ENCODE measurements at regions not wholly inside any gene's neighbourhood (a gene's known extent, or its start where the extent isn't known, plus 50 kb on each side); places are given as distances from the start of the nearest gene placed in this dataset.

DNA sequence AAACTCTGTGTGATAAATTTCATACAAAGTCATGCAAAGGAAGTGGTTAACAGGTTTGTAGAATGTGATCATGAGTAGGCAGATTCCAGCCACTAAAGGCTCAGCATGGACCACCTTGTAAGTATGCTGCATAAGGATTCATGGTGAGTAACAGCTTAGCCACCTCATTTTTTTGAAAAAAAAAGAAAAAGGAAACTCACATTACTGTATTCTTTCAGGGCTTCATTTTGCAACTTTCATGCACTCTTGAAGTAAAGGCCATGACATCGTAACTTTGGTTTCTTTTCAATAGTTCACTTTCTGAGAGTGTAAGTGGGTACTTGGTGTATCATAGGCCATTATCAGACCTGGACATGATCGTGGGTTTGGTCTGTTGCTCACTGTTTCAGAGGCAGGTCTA lies 175.1 kb downstream of the PCSK1 start:
- no peak overlapping the region for H4K8ac ChIP-seq (ENCODE audit: extremely low read depth, insufficient read depth, low read length)
- no peak for FAIRE-seq
- TF ChIP-seq CREB1 (IDR thresholded peaks at IDR 0.05), result no peak
- TF ChIP-seq SP2 (IDR thresholded peaks at IDR 0.05; ENCODE audit: low read length), result no peak
- no peak for TF ChIP-seq PHF8 (conservative IDR thresholded peaks at IDR 0.05; ENCODE audit: low read depth, low read length)
- TF ChIP-seq SUZ12 (IDR thresholded peaks at IDR 0.05; ENCODE audit: low read length), result no peak
- TF ChIP-seq, protein P1, sequence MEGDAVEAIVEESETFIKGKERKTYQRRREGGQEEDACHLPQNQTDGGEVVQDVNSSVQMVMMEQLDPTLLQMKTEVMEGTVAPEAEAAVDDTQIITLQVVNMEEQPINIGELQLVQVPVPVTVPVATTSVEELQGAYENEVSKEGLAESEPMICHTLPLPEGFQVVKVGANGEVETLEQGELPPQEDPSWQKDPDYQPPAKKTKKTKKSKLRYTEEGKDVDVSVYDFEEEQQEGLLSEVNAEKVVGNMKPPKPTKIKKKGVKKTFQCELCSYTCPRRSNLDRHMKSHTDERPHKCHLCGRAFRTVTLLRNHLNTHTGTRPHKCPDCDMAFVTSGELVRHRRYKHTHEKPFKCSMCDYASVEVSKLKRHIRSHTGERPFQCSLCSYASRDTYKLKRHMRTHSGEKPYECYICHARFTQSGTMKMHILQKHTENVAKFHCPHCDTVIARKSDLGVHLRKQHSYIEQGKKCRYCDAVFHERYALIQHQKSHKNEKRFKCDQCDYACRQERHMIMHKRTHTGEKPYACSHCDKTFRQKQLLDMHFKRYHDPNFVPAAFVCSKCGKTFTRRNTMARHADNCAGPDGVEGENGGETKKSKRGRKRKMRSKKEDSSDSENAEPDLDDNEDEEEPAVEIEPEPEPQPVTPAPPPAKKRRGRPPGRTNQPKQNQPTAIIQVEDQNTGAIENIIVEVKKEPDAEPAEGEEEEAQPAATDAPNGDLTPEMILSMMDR (IDR thresholded peaks at IDR 0.05; ENCODE audit: control extremely low read depth in 1 of 3, insufficient read depth in 1 of 3, low read depth in 1 of 3, low read length in 3 of 3), result no peak
- TF ChIP-seq USF2 (IDR thresholded peaks at IDR 0.05; ENCODE audit: low read length), result no peak
- no peak for TF ChIP-seq ASH2L (IDR thresholded peaks at IDR 0.05; ENCODE audit: low read length)
- no peak for TF ChIP-seq FOSL1 (IDR thresholded peaks at IDR 0.05; ENCODE audit: insufficient read depth, low read depth, low read length)
- no peak for TF ChIP-seq EGR1 (IDR thresholded peaks at IDR 0.05; ENCODE audit: borderline replicate concordance, low read depth, low read length)
- TF ChIP-seq MAX (IDR thresholded peaks at IDR 0.05), result no peak
- no peak for TF ChIP-seq POLR2A (IDR thresholded peaks at IDR 0.05; ENCODE audit: control extremely low read depth in 1 of 2, low read depth in 2 of 2, low read length in 2 of 2)
- TF ChIP-seq CBX5 (IDR thresholded peaks at IDR 0.05; ENCODE audit: low read depth, low read length), result no peak

More for the DNA sequence above, 175.1 kb downstream of the PCSK1 start:
- WGBS, 2 experiments (ENCODE audit: extremely low coverage in 1 of 2, insufficient coverage in 1 of 2, insufficient read length in 1 of 2, insufficient replicate concordance in 2 of 2, low coverage in 1 of 2, low lambda C conversion rate in 2 of 2, missing lambda C conversion rate in 1 of 2), result 89% methylated on average over 2 of the region's 2 CpGs; no CpG with 5 or more reads in 1 of the 2 experiments
- DNase-seq (ENCODE audit: low read depth in 1 of 2, low spot score in 2 of 2), result no peak
- Histone ChIP-seq H2BK120ac (replicated peaks; ENCODE audit: low read depth, low read length) (no peak overlapping the region), H2BK15ac (ENCODE audit: low read length) (no peak overlapping the region), H3K27ac (ENCODE audit: low read depth, low read length) (no peak overlapping the region), H2BK20ac (ENCODE audit: low read length) (no peak overlapping the region), H3K9ac (replicated peaks in 1 of 4; ENCODE audit: extremely low read depth in 1 of 4, low read depth in 3 of 4, low read length in 3 of 4) (no peak overlapping the region), H4K5ac (ENCODE audit: insufficient read length, low read depth, low read length) (no peak overlapping the region), H3K14ac (ENCODE audit: insufficient read length) (no peak overlapping the region), H3K79me2 (ENCODE audit: control insufficient read depth in 1 of 2, insufficient read depth in 2 of 2, low read length in 2 of 2) (no peaks in the 10 kb centered on the region), H3K23me2 (ENCODE audit: low read depth, low read length) (no peaks in the 10 kb centered on the region), H3K56ac (replicated peaks; ENCODE audit: insufficient read length, low read depth, low read length) (no peak overlapping the region), H3K18ac (ENCODE audit: extremely low read depth, low read length) (no peak overlapping the region), H2AK5ac (ENCODE audit: low read depth, low read length) (no peak overlapping the region), H2BK5ac (ENCODE audit: low read depth, low read length) (no peak overlapping the region), H4K91ac (replicated peaks; ENCODE audit: insufficient read length, low read length) (no peak overlapping the region), H2AFZ (ENCODE audit: low read length) (no peak overlapping the region), H3K27me3 (replicated peaks in 1 of 4; ENCODE audit: control insufficient read depth in 3 of 4, extremely low read depth in 1 of 4, insufficient read depth in 3 of 4, low read length in 3 of 4) (peaks cover 0 to 2% (median 0%) of the 10 kb centered on the region in 4 experiments; a peak in 1 of 7 replicates), H3K23ac (ENCODE audit: insufficient read length) (no peak overlapping the region), H3K4ac (replicated peaks; ENCODE audit: insufficient read length, low read depth, low read length) (no peak overlapping the region), H3K4me1 (replicated peaks in 1 of 4; ENCODE audit: control insufficient read depth in 3 of 4, insufficient read depth in 4 of 4, low read length in 3 of 4) (no peaks in the 10 kb centered on the region), H3K36me3 (ENCODE audit: control insufficient read depth in 2 of 4, insufficient read depth in 4 of 4, low read length in 3 of 4) (no peaks in the 10 kb centered on the region), H3K9me3 (ENCODE audit: insufficient read depth in 2 of 2, low read depth in 1 of 2, low read length in 1 of 2) (no peaks in the 10 kb centered on the region), H2BK12ac (ENCODE audit: low read depth, low read length) (no peak overlapping the region), H3K4me3 (ENCODE audit: extremely low read depth in 1 of 4, insufficient read depth in 2 of 4, low read depth in 3 of 4, low read length in 4 of 4) (no peak overlapping the region), H4K20me1 (replicated peaks in 1 of 2; ENCODE audit: control insufficient read depth in 1 of 2, insufficient read depth in 2 of 2, low read length in 2 of 2) (no peaks in the 10 kb centered on the region), H3K79me1 (ENCODE audit: low read depth, low read length) (no peaks in the 10 kb centered on the region), H3K4me2 (ENCODE audit: insufficient read depth in 1 of 2, low read depth in 2 of 2, low read length in 2 of 2) (no peak overlapping the region)
- CTCF ChIA-PET (ENCODE audit: partially characterized antibody), result no interaction called here
- POLR2A ChIA-PET (ENCODE audit: partially characterized antibody), result no interaction called here

Measured in H1 (cell line).